HG02642 (cell line): ENCODE measurements at regions not wholly inside any gene's neighbourhood (a gene's known extent, or its start where the extent isn't known, plus 50 kb on each side); places are given as distances from the start of the nearest gene placed in this dataset.

Source experiments
- ATAC-seq: cut with Tn5 transposase; IDR thresholded peaks from one replicate; pipeline ENCODE4 v1.9.1; 2021; ENCODE audit warnings: mild to moderate bottlenecking; ENCODE audit not compliant: unreplicated experiment, poor library complexity

- ATAC-seq, result no peak
Measured at GRCh38 chr2:136251197-136251884, 133.4 kb upstream of the CXCR4 start.

GRCh38 chr2:136250131-136250530, 132.2 kb upstream of the CXCR4 start:
- no peak for ATAC-seq

DNA sequence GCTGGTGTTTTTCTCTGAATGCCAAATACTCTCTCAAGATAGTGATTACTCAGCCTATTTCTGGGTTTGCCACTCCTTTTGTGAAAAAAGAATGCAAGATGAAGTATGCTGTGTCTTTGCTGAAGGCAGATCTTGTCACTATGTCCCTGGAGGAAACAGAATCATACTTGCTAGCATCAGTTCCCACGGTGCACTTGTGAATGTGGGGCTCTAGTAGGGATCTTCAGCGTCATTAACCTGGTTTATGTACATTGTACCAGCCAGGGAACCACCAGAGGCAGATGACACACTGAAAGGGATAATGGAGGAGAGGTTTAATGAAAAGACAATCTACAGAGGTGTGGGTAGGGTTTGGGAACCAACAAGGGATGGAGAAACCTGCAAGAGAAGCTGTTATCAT, 131.0 kb upstream of the CXCR4 start:
- no peak for ATAC-seq

GRCh38 chr2:136248242-136248641, 130.3 kb upstream of the CXCR4 start:
- no peak for ATAC-seq

DNA sequence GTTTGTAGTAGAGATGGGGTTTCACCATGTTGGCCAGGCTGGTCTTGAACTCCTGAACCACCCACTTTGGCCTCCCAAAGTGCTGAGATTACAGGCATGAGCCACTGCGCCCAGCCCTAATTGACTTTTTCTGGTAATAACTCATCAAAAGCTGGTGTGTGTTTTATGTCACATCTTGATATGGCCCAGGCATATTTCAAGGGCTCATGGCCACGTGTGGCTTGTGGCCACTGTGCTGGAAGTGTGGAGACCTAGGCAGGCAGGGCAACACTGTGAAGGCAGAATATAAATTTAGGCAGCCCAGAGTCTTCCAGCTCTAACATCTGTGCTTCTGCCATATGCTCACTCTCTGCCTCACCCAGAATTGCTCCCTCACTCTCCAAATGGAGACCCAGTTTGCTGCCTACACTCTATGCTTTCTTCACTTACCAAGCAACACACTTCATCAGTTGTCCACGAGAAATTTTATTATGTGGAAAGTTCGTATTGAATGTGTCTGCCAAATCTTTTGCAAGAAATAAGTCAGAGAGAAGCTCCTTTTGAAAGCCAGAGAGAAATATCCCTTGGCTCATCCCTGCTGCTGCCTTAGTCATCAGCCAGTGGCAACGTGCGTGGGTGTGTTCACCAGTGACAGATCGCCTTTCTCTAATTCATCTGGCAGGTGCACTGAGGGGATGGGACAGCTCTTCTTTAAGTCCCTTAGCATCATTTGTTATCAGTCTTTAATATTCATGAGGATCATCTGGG, 129.4 kb upstream of the CXCR4 start:
- ATAC-seq, result no peak

DNA sequence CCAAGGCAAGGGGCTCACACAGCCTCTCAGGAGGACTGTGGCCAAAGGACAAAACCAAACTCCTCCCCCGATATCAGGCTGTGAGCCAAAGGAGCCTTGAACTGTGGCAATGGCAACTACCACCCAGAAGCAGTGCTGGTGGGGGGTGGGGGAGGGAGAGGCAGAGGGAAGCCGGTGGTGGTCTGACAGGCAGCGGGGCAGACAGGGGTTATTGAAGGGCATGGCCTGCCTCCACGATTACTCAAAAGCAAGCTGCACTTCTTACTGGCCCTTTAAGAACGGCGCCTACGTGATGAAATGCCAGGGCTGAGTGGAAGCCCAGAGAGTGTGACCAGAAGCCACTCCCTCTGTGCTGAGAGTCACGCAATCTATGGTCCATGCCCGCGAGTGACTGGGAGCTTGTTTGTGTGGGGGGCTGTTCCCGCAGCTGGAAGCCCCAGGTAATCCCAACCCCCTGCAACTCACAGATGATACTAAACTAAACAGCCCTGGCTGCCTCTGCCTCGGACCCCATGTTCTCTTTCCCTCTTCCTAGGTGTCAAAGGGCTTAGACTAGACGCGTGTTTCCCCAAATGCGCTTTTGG, 128.2 kb upstream of the CXCR4 start:
- peak; percentile 77 for ATAC-seq

GRCh38 chr2:136245211-136245610, 127.3 kb upstream of the CXCR4 start:
- ATAC-seq, result no peak

DNA sequence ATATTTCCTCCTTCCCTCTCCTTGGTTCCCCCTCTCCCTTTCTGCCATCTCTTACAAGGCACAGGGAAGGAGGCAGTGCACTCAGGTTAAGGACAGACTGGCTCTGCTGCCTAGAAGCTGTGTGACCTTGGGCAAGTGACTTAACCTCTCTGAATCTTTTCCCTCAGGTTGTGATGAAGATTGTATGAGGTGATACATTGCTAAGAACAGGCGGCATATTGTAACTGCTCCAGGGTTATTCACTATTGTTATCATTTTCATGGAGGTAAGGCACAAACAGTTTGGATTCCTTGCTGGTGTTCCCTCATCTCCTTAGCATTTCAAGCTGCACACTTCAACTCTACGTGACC, 126.6 kb upstream of the CXCR4 start:
- ATAC-seq, result no peak

GRCh38 chr2:136243638-136244535, 125.9 kb upstream of the CXCR4 start:
- ATAC-seq, result no peak

DNA sequence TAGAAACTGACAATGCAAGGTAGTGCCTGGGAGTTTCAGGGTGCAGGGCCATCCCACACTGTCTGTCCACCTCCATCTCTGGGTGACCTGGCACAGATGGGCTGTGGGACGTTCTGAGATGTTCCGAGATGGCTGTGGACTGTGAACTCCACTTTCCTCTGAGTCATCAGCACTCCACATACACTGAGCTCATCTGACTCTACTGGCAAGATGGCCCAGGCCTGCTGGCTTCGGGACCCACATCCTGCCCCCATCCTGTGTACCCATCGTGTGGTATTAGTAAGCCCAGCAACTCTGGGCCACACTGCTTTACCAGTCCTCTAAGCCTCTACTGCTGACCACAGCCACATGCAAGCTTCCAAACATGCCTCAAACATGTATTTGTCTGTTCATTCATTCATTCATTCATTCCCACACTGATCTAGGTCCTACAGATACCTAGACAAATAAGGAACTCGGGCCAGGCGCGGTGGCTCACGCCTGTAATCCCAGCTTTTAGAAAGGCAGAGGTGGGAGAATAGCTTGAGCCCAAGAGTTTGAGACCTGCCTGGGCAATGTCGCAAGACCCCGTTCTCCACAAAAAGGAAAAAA, 124.8 kb upstream of the CXCR4 start:
- ATAC-seq, result no peak

GRCh38 chr2:136242100-136242499, 124.2 kb upstream of the CXCR4 start:
- ATAC-seq, result no peak

- ATAC-seq, result no peak
Measured at GRCh38 chr2:136239079-136239685, 121.2 kb upstream of the CXCR4 start.

DNA sequence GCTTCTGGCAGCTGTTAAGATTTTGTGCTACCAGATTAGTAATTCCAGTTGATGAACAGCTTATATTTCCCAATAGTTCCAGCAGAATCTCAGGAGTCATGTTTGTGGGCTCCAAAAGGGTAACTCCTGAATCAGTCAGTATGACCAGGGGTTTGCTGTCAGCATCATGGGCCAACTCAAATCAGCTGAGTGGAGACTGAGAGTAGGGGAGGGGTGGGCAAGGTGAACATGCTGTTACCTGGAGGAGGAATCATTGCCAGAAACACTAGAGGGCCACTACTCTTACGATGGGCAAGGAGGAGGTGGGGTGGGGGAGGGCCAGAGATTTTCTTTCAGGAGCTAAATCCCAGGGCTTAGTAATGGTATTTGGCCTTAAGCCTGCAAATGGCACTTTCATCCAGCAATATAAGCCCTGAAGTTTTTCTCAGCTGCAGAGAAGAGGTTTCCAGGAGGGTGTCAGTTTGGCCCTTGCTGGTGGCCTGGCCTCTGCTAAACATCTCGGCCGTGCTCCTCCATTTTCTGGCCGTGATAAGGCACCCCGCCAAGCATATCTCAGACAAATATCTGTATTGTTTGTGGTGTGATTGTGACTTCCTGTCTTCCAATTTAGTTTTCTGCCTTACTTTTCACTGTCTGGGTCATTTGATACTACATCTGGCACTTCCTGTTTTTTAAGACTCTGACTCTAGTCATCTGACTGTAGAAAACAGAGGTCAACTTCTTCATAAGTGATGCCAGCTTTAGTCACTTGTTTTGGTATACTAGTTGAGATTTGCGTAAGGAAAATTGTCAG, 120.5 kb upstream of the CXCR4 start:
- ATAC-seq, result peak; percentile 81

DNA sequence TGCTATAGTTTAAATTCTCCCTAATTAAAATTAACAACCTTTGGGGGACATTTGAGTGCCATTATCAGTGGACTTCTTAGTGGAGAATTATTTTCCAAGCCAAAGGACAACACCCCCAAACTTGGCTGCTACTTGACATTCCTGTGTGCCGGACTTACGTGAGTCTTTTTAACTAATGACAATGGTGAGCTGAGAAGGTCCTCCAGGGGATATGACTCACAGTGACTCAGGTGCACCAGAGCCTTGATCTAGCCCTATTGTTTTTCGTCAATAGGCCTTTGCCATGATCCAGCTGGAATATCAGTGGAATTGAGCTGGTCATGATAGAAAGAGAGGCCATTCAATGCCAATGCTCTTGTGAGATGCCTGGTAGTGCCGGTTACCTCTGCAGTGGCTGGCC, 118.1 kb upstream of the CXCR4 start:
- ATAC-seq, result no peak

GRCh38 chr2:136235546-136235945, 117.6 kb upstream of the CXCR4 start:
- no peak for ATAC-seq

DNA sequence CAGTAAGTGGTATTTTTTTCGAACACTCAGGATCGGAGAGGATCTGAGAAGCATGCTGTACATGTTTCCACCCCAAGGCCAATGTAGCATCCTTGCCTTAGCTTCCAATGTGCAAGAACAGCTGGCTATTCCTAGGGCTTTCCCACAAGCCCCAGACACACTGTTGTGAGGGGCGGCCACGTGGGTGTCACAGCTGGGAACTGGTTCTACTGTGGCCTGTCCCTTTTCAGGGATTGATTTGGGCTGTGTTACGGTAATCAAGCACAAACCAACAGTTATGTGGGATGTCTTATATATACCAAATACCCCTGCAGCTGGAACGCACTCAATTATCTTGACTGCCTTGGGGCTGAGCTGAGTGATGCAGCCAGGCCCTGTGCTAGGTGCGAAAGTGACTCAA, 116.3 kb upstream of the CXCR4 start:
- ATAC-seq, result no peak

- ATAC-seq, result no peak
Measured at GRCh38 chr2:136233298-136233697, 115.3 kb upstream of the CXCR4 start.

DNA sequence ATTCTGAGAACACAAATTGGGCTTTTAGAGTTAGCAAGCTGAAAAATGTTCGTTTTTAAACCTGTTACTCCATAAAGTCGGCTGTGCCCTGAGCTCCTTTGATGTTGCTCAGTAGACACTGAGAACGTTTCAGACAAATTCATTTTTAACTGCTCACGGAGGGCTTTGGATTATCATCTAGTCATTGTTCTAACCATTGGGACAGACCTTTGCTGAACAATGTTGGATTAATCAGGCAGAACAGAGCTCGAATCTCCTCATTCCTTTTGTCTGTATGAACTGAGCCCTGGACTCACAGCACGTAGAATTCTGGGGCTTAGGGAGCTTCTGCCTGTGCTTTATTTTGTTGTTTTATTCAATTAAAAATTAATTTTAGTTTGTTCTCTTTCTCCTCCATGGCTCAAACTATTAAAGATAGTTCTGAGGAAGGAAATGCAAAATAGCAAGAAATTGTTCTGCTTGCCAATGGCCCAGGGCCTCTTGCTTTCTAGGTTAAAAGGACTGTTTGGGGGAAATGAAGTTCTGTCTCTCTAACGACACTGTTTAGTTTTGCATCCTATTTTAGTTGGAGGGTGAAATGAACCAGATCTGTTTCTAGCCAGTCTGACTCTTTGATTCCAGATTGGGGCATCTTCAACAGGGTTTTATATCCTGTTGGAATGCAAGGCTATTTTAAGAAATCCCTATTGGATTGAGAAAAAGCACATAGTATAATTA, 114.7 kb upstream of the CXCR4 start:
- ATAC-seq, result no peak

- ATAC-seq, result no peak
Measured at GRCh38 chr2:136230464-136230863, 112.5 kb upstream of the CXCR4 start.
